GM06990 (cell line): ENCODE measurements at regions not wholly inside any gene's neighbourhood (a gene's known extent, or its start where the extent isn't known, plus 50 kb on each side); places are given as distances from the start of the nearest gene placed in this dataset.
"Not testable (repeated sequence)": the region's sequence is repeated elsewhere in the genome, so short reads cannot be mapped to it uniquely, and the experiment has no call there.

Source experiments
- DNase-seq: peaks from one replicate; pipeline ENCODE4 v3.0.0-alpha.2; 2011; ENCODE audit not compliant: insufficient read length; ENCODE audit errors: extremely low read depth
- H3K27me3 ChIP-seq: replicated peaks from 2 replicates; pipeline ENCODE4 v1.6.0; 2011; ENCODE audit warnings: low read length; ENCODE audit not compliant: control insufficient read depth, insufficient read depth
- H3K36me3 ChIP-seq: 2 replicates; pipeline ENCODE4 v1.5.1; 2011; ENCODE audit warnings: low read length; ENCODE audit not compliant: control insufficient read depth, insufficient read depth
- H3K4me3 ChIP-seq: replicated peaks from 2 replicates; pipeline ENCODE4 v1.5.1; 2011; ENCODE audit warnings: low read depth, mild to moderate bottlenecking, control low read depth, low read length
- TF ChIP-seq, protein P1 (sequence below): IDR thresholded peaks from 2 replicates; pipeline ENCODE4 v1.5.1; 2011; ENCODE audit warnings: low read length, control low read depth, mild to moderate bottlenecking, inconsistent platforms; ENCODE audit not compliant: insufficient read depth, poor library complexity, severe bottlenecking

DNA sequence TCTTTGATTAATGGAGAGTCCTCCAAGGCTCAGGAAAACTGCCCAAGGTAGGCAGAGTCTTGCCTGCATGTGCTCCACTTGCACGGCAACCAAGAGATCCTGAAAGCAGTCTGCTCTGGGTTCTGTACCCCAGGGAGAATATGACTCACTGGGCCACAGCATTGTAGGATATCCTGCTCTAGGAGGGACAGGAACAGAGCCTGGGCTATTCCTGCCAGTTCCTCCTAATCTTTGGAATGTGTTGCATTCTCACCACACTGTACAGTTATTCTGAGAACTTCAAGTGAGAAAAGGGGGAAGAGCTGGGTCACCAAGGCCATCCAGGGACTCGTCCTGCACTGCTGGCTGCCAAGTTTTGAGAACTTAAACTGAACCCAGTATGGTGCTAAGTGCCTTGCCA is 278.5 kb downstream of the MATN1 start:
- DNase-seq = no peak
- peaks cover 2% of the 10 kb centered on the region for H3K27me3 ChIP-seq
- H3K4me3 ChIP-seq = no peak overlapping the region
- TF ChIP-seq, protein P1, sequence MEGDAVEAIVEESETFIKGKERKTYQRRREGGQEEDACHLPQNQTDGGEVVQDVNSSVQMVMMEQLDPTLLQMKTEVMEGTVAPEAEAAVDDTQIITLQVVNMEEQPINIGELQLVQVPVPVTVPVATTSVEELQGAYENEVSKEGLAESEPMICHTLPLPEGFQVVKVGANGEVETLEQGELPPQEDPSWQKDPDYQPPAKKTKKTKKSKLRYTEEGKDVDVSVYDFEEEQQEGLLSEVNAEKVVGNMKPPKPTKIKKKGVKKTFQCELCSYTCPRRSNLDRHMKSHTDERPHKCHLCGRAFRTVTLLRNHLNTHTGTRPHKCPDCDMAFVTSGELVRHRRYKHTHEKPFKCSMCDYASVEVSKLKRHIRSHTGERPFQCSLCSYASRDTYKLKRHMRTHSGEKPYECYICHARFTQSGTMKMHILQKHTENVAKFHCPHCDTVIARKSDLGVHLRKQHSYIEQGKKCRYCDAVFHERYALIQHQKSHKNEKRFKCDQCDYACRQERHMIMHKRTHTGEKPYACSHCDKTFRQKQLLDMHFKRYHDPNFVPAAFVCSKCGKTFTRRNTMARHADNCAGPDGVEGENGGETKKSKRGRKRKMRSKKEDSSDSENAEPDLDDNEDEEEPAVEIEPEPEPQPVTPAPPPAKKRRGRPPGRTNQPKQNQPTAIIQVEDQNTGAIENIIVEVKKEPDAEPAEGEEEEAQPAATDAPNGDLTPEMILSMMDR = no peak
- no peaks in the 10 kb centered on the region for H3K36me3 ChIP-seq

DNA sequence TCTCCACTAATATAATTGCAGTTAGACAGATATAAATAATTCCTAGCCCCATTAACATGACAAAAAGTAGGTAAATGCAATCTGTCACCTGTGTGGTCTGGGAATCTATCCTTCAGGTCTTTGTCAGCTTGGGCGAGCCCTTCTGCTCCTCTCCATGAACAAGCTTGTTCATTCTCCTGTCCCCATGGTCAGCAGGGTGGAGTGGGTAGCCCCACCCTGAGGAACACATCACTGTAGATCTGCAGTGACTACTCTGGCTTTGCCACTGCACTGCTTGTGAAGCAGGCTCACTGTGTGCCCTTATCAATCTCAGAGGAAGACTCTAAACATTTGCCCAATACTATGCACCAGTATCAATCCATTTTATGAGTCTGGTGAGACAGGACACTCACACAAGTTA is 279.0 kb downstream of the MATN1 start:
- Histone ChIP-seq H3K27me3 (peaks cover under 1% of the 10 kb centered on the region), H3K4me3 (no peak overlapping the region), H3K36me3 (no peaks in the 10 kb centered on the region)
- TF ChIP-seq, protein P1 = no peak
- no peak for DNase-seq

DNA sequence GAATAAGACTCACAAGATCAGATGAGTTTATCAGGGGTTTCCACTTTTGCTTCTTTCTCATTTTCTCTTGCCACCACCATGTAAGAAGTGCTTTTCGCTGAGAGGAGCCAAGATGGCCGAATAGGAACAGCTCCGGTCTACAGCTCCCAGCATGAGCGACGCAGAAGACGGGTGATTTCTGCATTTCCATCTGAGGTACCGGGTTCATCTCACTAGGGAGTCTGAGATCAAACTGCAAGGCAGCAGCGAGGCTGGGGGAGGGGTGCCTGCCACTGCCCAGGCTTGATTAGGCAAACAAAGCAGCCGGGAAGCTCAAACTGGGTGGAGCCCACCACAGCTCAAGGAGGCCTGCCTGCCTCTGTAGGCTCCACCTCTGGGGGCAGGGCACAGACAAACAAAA is 285.1 kb downstream of the MATN1 start:
- DNase-seq, H3K36me3 ChIP-seq, H3K4me3 ChIP-seq: not testable (repeated sequence)

DNA sequence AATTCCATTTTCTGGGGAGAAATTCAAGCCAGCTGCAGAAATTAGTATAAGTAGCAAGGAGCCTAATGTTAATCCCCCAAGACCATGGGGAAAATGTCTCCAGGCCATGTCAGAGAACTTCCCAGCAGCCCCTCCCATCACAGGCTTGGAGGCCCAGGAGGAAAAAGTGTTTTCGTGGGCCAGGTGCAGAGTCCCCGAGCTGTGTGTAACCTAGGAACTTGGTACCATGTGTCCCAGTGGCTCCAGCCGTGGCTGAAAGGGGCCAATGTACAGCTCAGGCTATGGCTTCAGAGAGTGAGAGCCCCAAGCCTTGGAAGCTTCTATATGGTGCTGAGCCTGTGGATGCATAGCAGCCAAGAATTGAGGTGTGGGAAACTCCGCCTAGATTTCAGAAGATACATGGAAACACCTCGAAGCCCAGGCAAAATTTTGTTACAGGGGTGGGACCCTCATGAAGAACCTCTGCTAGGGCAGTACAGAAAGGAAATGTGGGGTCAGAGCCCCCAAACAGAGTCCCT is 286.3 kb downstream of the MATN1 start:
- no peaks in the 10 kb centered on the region for H3K36me3 ChIP-seq
- no peaks in the 10 kb centered on the region for H3K27me3 ChIP-seq
- TF ChIP-seq, protein P1 = no peak
- no peak overlapping the region for H3K4me3 ChIP-seq
- no peak for DNase-seq

More for the DNA sequence above, 285.1 kb downstream of the MATN1 start:
- H3K27me3 ChIP-seq = not testable (repeated sequence)

DNA sequence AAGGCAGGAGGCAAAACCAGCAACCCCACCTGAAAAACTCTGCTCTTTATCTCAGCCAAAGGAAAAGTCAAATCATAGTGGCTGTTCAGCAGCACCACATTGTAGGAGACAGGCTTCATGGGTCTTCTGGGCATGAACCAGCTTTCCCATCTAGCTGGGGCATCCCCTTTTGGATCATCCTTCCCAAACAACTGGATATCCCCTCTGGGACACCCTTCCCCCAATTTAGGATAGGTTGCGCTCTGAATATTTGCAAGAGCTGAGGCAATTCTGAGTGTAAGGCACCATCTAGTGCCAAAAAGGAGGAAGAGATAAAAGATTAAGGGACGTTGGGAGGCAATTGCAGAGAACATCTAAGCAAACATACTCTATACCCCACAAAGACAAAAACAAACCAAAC is 295.8 kb downstream of the MATN1 start:
- TF ChIP-seq, protein P1 = no peak
- DNase-seq = no peak
- Histone ChIP-seq H3K27me3 (no peaks in the 10 kb centered on the region), H3K36me3 (no peaks in the 10 kb centered on the region), H3K4me3 (no peak overlapping the region)

DNA sequence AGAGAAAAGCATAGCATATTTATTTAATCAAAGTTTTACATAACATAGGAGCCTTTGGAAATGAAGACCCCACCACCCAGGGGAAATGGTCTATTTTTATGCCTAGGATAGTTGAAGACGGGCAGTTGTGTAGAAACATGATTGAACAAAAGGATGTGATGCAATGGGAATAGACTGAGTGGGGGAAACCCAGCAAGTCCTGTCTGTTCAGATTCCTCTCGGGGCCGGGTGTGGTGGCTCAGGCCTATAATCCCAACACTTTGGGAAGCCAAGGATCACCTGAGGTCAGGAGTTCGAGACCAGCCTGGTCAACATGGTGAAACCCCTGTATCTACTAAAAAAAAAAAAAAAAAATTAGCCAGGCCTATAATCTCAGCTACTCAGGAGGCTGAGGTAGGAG is 298.3 kb downstream of the MATN1 start:
- TF ChIP-seq, protein P1 = no peak
- no peaks in the 10 kb centered on the region for H3K27me3 ChIP-seq
- H3K4me3 ChIP-seq = no peak overlapping the region
- no peaks in the 10 kb centered on the region for H3K36me3 ChIP-seq
- DNase-seq = no peak
